ENCODE measurements at regions not wholly inside any gene's neighbourhood (a gene's known extent, or its start where the extent isn't known, plus 50 kb on each side); places are given as distances from the start of the nearest gene placed in this dataset.

- no peak overlapping the region for H3K27ac ChIP-seq (ENCODE audit: low read depth, low read length)
- H2AFZ ChIP-seq (ENCODE audit: low read depth, low read length, poor library complexity, severe bottlenecking), result no peak overlapping the region
- H3K9me2 ChIP-seq (ENCODE audit: insufficient read depth), result no peaks in the 10 kb centered on the region
- ATAC-seq (no peak), DNase-seq (ENCODE audit: low read depth, low spot score) (no peak)
- TF ChIP-seq CEBPB (IDR thresholded peaks at IDR 0.05; ENCODE audit: low read depth) (no peak), MAX (IDR thresholded peaks at IDR 0.05) (no peak), ATF3 (IDR thresholded peaks at IDR 0.05) (no peak), POLR2A (IDR thresholded peaks at IDR 0.05; ENCODE audit: borderline replicate concordance, extremely low read depth, insufficient read depth, insufficient read length) (no peak), ZBTB33 (IDR thresholded peaks at IDR 0.05; ENCODE audit: extremely low read depth, insufficient replicate concordance, low read length) (no peak), REST (IDR thresholded peaks at IDR 0.05; ENCODE audit: low read depth) (no peak), RAD21 (IDR thresholded peaks at IDR 0.05; ENCODE audit: low read depth) (no peak), CBX3 (IDR thresholded peaks at IDR 0.05; ENCODE audit: low read depth) (no peak), ELF1 (IDR thresholded peaks at IDR 0.05; ENCODE audit: borderline replicate concordance, low read depth) (no peak), TCF7L2 (IDR thresholded peaks at IDR 0.05; ENCODE audit: borderline replicate concordance, extremely low read depth, insufficient read depth, insufficient read length) (no peak), ZFX (IDR thresholded peaks at IDR 0.05) (no peak), CTCF (IDR thresholded peaks at IDR 0.05 in 2 of 3, conservative IDR thresholded peaks at IDR 0.05 in 1 of 3; ENCODE audit: borderline replicate concordance in 1 of 3, insufficient read depth in 1 of 3, low read depth in 2 of 3, low read length in 2 of 3) (no peak)
- H3K4me1 ChIP-seq (ENCODE audit: control insufficient read depth in 1 of 2, insufficient read depth in 2 of 2, low read length in 2 of 2), result no peaks in the 10 kb centered on the region
- intact Hi-C loops (cut with micrococcal nuclease), result no loop called here
- no peaks in the 10 kb centered on the region for H3K79me2 ChIP-seq (ENCODE audit: insufficient read depth, low read length)
- no peak overlapping the region for H3K9ac ChIP-seq (ENCODE audit: low read length)
- no peaks in the 10 kb centered on the region for H4K20me1 ChIP-seq (ENCODE audit: insufficient read depth)
- ChIA-PET CTCF (no interaction called here), POLR2A (no interaction called here), RAD21 (ENCODE audit: low non-redundant PET in 1 of 2, low total read pairs in 2 of 2, uncharacterized antibody in 2 of 2, unreplicated experiment in 2 of 2) (no interaction called here)
- no peaks in the 10 kb centered on the region for H3K27me3 ChIP-seq (ENCODE audit: insufficient read depth, low read length)
- BruUV-seq (replicated peaks), result no TSS peak
- H3K9me3 ChIP-seq (ENCODE audit: control insufficient read depth in 1 of 2, insufficient read depth in 1 of 2, low read depth in 1 of 2, low read length in 2 of 2), result no peaks in the 10 kb centered on the region
- H3K4me3 ChIP-seq (replicated peaks in 1 of 2; ENCODE audit: low read depth in 1 of 2, low read length in 2 of 2), result no peak overlapping the region
- no peak overlapping the region for H3K4me2 ChIP-seq (ENCODE audit: low read length)
- H3K36me3 ChIP-seq (ENCODE audit: control insufficient read depth in 1 of 2, insufficient read depth in 2 of 2, low read length in 2 of 2), result no peaks in the 10 kb centered on the region
Observed at GRCh38 chr9:29312327-29312726, 1739.0 kb upstream of the C9orf72 start.
